ENCODE measurements at regions not wholly inside any gene's neighbourhood (a gene's known extent, or its start where the extent isn't known, plus 50 kb on each side); places are given as distances from the start of the nearest gene placed in this dataset.
A peak's percentile ranks its signal among the peaks of the same experiment; 100 is the strongest.

DNA sequence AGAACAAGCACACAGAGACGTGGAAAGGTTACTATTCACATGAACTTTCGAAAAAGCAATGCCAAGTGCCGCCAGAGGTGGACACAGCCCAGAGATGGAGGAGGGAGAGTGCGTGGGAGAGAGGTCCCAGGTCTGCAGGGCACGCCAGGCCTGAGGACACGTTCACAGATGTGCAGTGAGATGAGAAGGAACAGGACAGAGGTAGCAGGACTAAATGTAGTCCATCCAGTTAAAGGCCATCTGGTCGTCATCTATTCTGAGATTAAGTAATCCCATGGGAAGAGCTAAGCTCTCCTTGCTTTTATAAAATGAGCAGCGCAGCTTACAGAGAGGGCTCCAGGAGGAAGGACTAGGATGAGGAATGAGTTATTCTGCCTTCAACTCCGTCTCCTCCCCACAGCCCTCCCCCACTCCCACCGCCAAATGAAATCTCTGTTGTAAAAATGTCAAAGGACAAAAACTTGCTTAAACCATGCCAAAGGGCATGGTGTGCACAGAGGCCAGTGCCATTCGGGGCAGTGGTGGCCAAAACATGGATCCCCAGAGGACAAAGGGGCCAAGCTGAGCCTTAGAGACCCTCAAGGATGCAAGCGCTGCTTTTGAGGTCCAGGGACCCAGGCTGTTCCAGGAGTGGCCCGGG is 85.4 kb upstream of the SLC25A33 start:
- no peak overlapping the region for H3K27ac ChIP-seq (ENCODE audit: low read depth in 2 of 2, low read length in 1 of 2)
- H3F3A ChIP-seq (replicated peaks; ENCODE audit: insufficient read depth), result peaks cover 3% of the 10 kb centered on the region
- TF ChIP-seq FOXM1 (IDR thresholded peaks at IDR 0.05; ENCODE audit: low read depth) (no peak), CHD2 (IDR thresholded peaks at IDR 0.05; ENCODE audit: low read length, partially characterized antibody) (no peak), RXRA (IDR thresholded peaks at IDR 0.05; ENCODE audit: borderline replicate concordance, low read depth) (no peak), GATA2 (CRISPR knock-in tag; IDR thresholded peaks at IDR 0.05) (no peak), CTCF (IDR thresholded peaks at IDR 0.05) (no peak), NFIC (IDR thresholded peaks at IDR 0.05; ENCODE audit: borderline replicate concordance) (no peak), IRF3 (IDR thresholded peaks at IDR 0.05; ENCODE audit: low read depth, low read length) (no peak), EZH2phosphoT487 (IDR thresholded peaks at IDR 0.05; ENCODE audit: borderline replicate concordance, low read depth) (no peak), MXI1 (IDR thresholded peaks at IDR 0.05; ENCODE audit: low read depth, low read length) (no peak), TCF12 (IDR thresholded peaks at IDR 0.05) (no peak), ZBTB33 (IDR thresholded peaks at IDR 0.05; ENCODE audit: borderline replicate concordance, low read depth) (no peak)
- TF ChIP-seq, protein P1, sequence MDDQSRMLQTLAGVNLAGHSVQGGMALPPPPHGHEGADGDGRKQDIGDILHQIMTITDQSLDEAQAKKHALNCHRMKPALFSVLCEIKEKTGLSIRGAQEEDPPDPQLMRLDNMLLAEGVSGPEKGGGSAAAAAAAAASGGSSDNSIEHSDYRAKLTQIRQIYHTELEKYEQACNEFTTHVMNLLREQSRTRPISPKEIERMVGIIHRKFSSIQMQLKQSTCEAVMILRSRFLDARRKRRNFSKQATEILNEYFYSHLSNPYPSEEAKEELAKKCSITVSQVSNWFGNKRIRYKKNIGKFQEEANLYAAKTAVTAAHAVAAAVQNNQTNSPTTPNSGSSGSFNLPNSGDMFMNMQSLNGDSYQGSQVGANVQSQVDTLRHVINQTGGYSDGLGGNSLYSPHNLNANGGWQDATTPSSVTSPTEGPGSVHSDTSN (IDR thresholded peaks at IDR 0.05), result no peak
- WGBS (ENCODE audit: low lambda C conversion rate), result 69% methylated on average over 13 of the region's 13 CpGs
- H3K9ac ChIP-seq, result no peak overlapping the region
- POLR2A ChIA-PET, result no interaction called here
- H3K9me2 ChIP-seq, result no peaks in the 10 kb centered on the region
- H3K4me3 ChIP-seq (ENCODE audit: low read depth in 2 of 2, low read length in 1 of 2), result no peak overlapping the region
- no peaks in the 10 kb centered on the region for H3K79me2 ChIP-seq (ENCODE audit: insufficient read depth)
- CTCF ChIA-PET, result interaction anchor here (0.8 to 3.2 kb wide), 4 partner anchors 37 to 164 kb away, joined by 3 to 38 read pairs (median 4); no protein-coding TSS in a partner anchor
- H3K4me2 ChIP-seq, result no peak overlapping the region
- no peaks in the 10 kb centered on the region for H3K27me3 ChIP-seq (ENCODE audit: insufficient read depth)
- peak; percentile 40 for DNase-seq
- no peaks in the 10 kb centered on the region for H3K36me3 ChIP-seq (replicated peaks in 1 of 2; ENCODE audit: control insufficient read depth in 1 of 2, insufficient read depth in 2 of 2, low read length in 1 of 2)
- H3K4me1 ChIP-seq (ENCODE audit: control insufficient read depth in 1 of 2, insufficient read depth in 2 of 2, low read depth in 1 of 2, low read length in 1 of 2), result peaks cover 2 to 15% of the 10 kb centered on the region in 2 experiments; a peak in 3 of 4 replicates
- no peak overlapping the region for H2AFZ ChIP-seq (ENCODE audit: low read depth)
- H3K9me3 ChIP-seq, result no peaks in the 10 kb centered on the region
- no peaks in the 10 kb centered on the region for H4K20me1 ChIP-seq (ENCODE audit: insufficient read depth)
